MM.1S (cell line): ENCODE measurements at regions not wholly inside any gene's neighbourhood (a gene's known extent, or its start where the extent isn't known, plus 50 kb on each side); places are given as distances from the start of the nearest gene placed in this dataset.

Experiments used
- DNase-seq: peaks from one replicate; pipeline ENCODE4 v3.0.0-alpha.2; 2015
- H2AFZ ChIP-seq: fragments of 300-600 bp; sonication (generic); 2 replicates; pipeline ENCODE4 v1.6.0; 2016; ENCODE audit warnings: antibody characterized with exemption, low read length
- H3F3A ChIP-seq: fragments of 300-600 bp; sonication (generic); 2 replicates; pipeline ENCODE4 v1.6.1; 2016; ENCODE audit warnings: mild to moderate bottlenecking, antibody characterized with exemption, low read length, moderate library complexity, mixed read lengths; ENCODE audit not compliant: insufficient read depth
- H3K27ac ChIP-seq: fragments of 300-600 bp; sonication (generic); 2 replicates; pipeline ENCODE4 v1.5.1; 2016; ENCODE audit warnings: mild to moderate bottlenecking, low read length
- H3K27me3 ChIP-seq: fragments of 300-600 bp; sonication (generic); replicated peaks from 2 replicates; pipeline ENCODE4 v1.6.0; 2016; ENCODE audit warnings: low read length; ENCODE audit not compliant: insufficient read depth
- H3K36me3 ChIP-seq: fragments of 300-600 bp; sonication (generic); replicated peaks from 2 replicates; pipeline ENCODE4 v1.6.1; 2016; ENCODE audit warnings: mild to moderate bottlenecking, low read length, mixed read lengths; ENCODE audit not compliant: insufficient read depth
- H3K4me1 ChIP-seq: fragments of 300-600 bp; sonication (generic); 2 replicates; pipeline ENCODE4 v1.6.1; 2016; ENCODE audit warnings: low read length, mixed read lengths
- H3K4me2 ChIP-seq: fragments of 300-600 bp; sonication (generic); 2 replicates; pipeline ENCODE4 v1.6.0; 2016; ENCODE audit warnings: low read depth, low read length
- H3K4me3 ChIP-seq: fragments of 300-600 bp; sonication (generic); 2 replicates; pipeline ENCODE4 v1.5.1; 2016; ENCODE audit warnings: low read length, mixed read lengths
- H3K79me2 ChIP-seq: fragments of 300-600 bp; sonication (generic); 2 replicates; pipeline ENCODE4 v1.6.1; 2016; ENCODE audit warnings: mixed run types, low read length, mixed read lengths
- H3K9ac ChIP-seq: fragments of 300-600 bp; sonication (generic); 2 replicates; pipeline ENCODE4 v1.6.1; 2016; ENCODE audit warnings: low read length, mixed read lengths
- H3K9me2 ChIP-seq: fragments of 300-600 bp; sonication (generic); replicated peaks from 2 replicates; pipeline ENCODE4 v1.6.1; 2016; ENCODE audit warnings: mild to moderate bottlenecking, low read length, mixed read lengths; ENCODE audit not compliant: insufficient read depth
- H3K9me3 ChIP-seq: fragments of 300-600 bp; sonication (generic); replicated peaks from 2 replicates; pipeline ENCODE4 v1.6.1; 2016; ENCODE audit warnings: mild to moderate bottlenecking, low read length, mixed read lengths; ENCODE audit not compliant: insufficient read depth
- H4K20me1 ChIP-seq: fragments of 300-600 bp; sonication (generic); 2 replicates; pipeline ENCODE4 v1.6.1; 2016; ENCODE audit warnings: mild to moderate bottlenecking, low read length, moderate library complexity, mixed read lengths; ENCODE audit not compliant: insufficient read depth
- CTCF ChIP-seq: fragments of 300-600 bp; sonication (generic); IDR thresholded peaks from 2 replicates; pipeline ENCODE4 v1.5.1; 2016; ENCODE audit warnings: antibody characterized with exemption, low read length, mixed read lengths
- EZH2 ChIP-seq: fragments of 300-600 bp; sonication (generic); optimal IDR thresholded peaks from 2 replicates; pipeline ENCODE3; 2017; ENCODE audit warnings: low read depth, mild to moderate bottlenecking, antibody characterized with exemption, low read length, mixed read lengths
- EZH2phosphoT487 ChIP-seq: fragments of 300-600 bp; sonication (generic); IDR thresholded peaks from 2 replicates; pipeline ENCODE4 v1.6.1; 2018; ENCODE audit warnings: antibody characterized with exemption, low read length

GRCh38 chr11:11786771-11787170, 55.0 kb upstream of the USP47 start:
- no peaks in the 10 kb centered on the region for H3K27me3 ChIP-seq
- no peak overlapping the region for H3K27ac ChIP-seq
- no peaks in the 10 kb centered on the region for H3K9me3 ChIP-seq
- H2AFZ ChIP-seq: no peak overlapping the region
- DNase-seq: peak; percentile 37
- H3K9me2 ChIP-seq: no peaks in the 10 kb centered on the region
- H4K20me1 ChIP-seq: no peaks in the 10 kb centered on the region
- no peaks in the 10 kb centered on the region for H3K79me2 ChIP-seq
- H3K4me2 ChIP-seq: peak overlapping the region; percentile 2; the same call in 1 of the 2 replicates
- H3K9ac ChIP-seq: no peak overlapping the region
- H3F3A ChIP-seq: peaks cover 10% of the 10 kb centered on the region
- H3K4me1 ChIP-seq: peaks cover 13% of the 10 kb centered on the region
- H3K4me3 ChIP-seq: no peak overlapping the region
- H3K36me3 ChIP-seq: no peaks in the 10 kb centered on the region
- no peak for TF ChIP-seq EZH2phosphoT487
- no peak for TF ChIP-seq EZH2
- peak; percentile 51 for TF ChIP-seq CTCF

GRCh38 chr11:11786234-11786633, 55.5 kb upstream of the USP47 start:
- Histone ChIP-seq H3K9me3 (no peaks in the 10 kb centered on the region), H2AFZ (no peak overlapping the region), H4K20me1 (no peaks in the 10 kb centered on the region), H3K4me1 (peaks cover 13% of the 10 kb centered on the region), H3K4me2 (no peak overlapping the region), H3K27me3 (no peaks in the 10 kb centered on the region), H3F3A (peaks cover 10% of the 10 kb centered on the region), H3K36me3 (no peaks in the 10 kb centered on the region), H3K79me2 (no peaks in the 10 kb centered on the region), H3K4me3 (no peak overlapping the region), H3K9me2 (no peaks in the 10 kb centered on the region), H3K27ac (no peak overlapping the region), H3K9ac (no peak overlapping the region)
- no peak for TF ChIP-seq EZH2phosphoT487
- no peak for TF ChIP-seq EZH2
- TF ChIP-seq CTCF: no peak
- DNase-seq: no peak

GRCh38 chr11:11782532-11783110, 59.2 kb upstream of the USP47 start:
- TF ChIP-seq CTCF (no peak), EZH2 (no peak), EZH2phosphoT487 (no peak)
- no peaks in the 10 kb centered on the region for H3K9me2 ChIP-seq
- no peak overlapping the region for H3K27ac ChIP-seq
- no peak overlapping the region for H2AFZ ChIP-seq
- no peaks in the 10 kb centered on the region for H3K36me3 ChIP-seq
- H4K20me1 ChIP-seq: no peaks in the 10 kb centered on the region
- DNase-seq: no peak
- no peak overlapping the region for H3K9ac ChIP-seq
- H3K9me3 ChIP-seq: no peaks in the 10 kb centered on the region
- H3K4me2 ChIP-seq: no peak overlapping the region
- H3K79me2 ChIP-seq: no peaks in the 10 kb centered on the region
- peaks cover 8% of the 10 kb centered on the region for H3F3A ChIP-seq
- H3K27me3 ChIP-seq: no peaks in the 10 kb centered on the region
- H3K4me1 ChIP-seq: peaks cover 13% of the 10 kb centered on the region
- no peak overlapping the region for H3K4me3 ChIP-seq
